Calu3 (cell line): ENCODE measurements at regions not wholly inside any gene's neighbourhood (a gene's known extent, or its start where the extent isn't known, plus 50 kb on each side); places are given as distances from the start of the nearest gene placed in this dataset.

Source experiments
- BruUV-seq: library from RNA; stranded (reverse); fragments of 400-500 nt; replicated peaks from 2 replicates; lab custom pipeline; 2021; lab: Mats Ljungman, UMichigan
- CTCF ChIA-PET: fragments of 300-600 bp; sonication (Branson Sonifier 250); formaldehyde crosslinking; loops from one replicate; lab custom pipeline; 2022; ENCODE audit warnings: antibody characterized with exemption; lab: Charles Lee
- DNase-seq: peaks from one replicate; pipeline ENCODE4 v3.0.0; 2022
- H3K27ac Mint-ChIP-seq: one replicate; pipeline ENCODE4 v1.8.0; 2022; ENCODE audit warnings: mixed read lengths; ENCODE audit not compliant: unreplicated experiment
- H3K27me3 Mint-ChIP-seq: one replicate; pipeline ENCODE4 v1.8.0; 2022; ENCODE audit warnings: mixed read lengths; ENCODE audit not compliant: unreplicated experiment
- H3K36me3 Mint-ChIP-seq: one replicate; pipeline ENCODE4 v1.8.0; 2022; ENCODE audit warnings: mild to moderate bottlenecking, moderate library complexity, mixed read lengths; ENCODE audit not compliant: insufficient read depth, unreplicated experiment
- H3K4me1 Mint-ChIP-seq: one replicate; pipeline ENCODE4 v1.8.0; 2022; ENCODE audit warnings: mild to moderate bottlenecking, low read depth, mixed read lengths; ENCODE audit not compliant: unreplicated experiment
- H3K4me3 Mint-ChIP-seq: one replicate; pipeline ENCODE4 v1.8.0; 2022; ENCODE audit warnings: mild to moderate bottlenecking, low read depth, moderate library complexity, mixed read lengths; ENCODE audit not compliant: unreplicated experiment
- H3K9me3 Mint-ChIP-seq: one replicate; pipeline ENCODE4 v1.8.0; 2022; ENCODE audit warnings: low read depth, mixed read lengths; ENCODE audit not compliant: unreplicated experiment
- intact Hi-C: fragments of 100-400 bp; cut with micrococcal nuclease; formaldehyde crosslinking; loops from one replicate; pipeline ENCODE4 v1.10.0; 2022; ENCODE audit not compliant: unreplicated experiment
- TF ChIP-seq, protein P1 (sequence below): fragments of 200-600 bp; IDR thresholded peaks from one replicate; pipeline ENCODE4 v1.8.0; 2022; ENCODE audit warnings: antibody characterized with exemption; ENCODE audit not compliant: unreplicated experiment

DNA sequence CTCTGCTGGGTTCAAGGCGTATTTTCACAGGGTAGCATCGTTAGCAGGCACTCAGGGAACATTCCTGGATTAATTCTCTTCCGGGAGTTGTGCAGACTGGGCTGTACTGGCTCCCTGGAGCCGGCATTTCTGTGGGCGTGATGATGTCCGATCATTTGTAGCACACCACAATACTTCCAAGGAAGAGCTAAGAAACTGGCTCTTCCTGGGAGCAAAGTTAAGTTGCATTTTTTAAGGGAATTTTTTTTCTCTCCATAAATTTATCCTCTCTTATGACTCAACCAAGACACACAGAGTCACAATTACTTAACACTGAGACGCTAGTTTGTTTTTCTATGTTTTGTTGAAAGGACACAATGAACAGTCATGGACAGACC lies 211.6 kb upstream of the FOXF1 start:
- BruUV-seq = no TSS peak
- intact Hi-C loops = no loop called here
- H3K4me1 Mint-ChIP-seq = no peaks in the 10 kb centered on the region
- TF ChIP-seq, protein P1, sequence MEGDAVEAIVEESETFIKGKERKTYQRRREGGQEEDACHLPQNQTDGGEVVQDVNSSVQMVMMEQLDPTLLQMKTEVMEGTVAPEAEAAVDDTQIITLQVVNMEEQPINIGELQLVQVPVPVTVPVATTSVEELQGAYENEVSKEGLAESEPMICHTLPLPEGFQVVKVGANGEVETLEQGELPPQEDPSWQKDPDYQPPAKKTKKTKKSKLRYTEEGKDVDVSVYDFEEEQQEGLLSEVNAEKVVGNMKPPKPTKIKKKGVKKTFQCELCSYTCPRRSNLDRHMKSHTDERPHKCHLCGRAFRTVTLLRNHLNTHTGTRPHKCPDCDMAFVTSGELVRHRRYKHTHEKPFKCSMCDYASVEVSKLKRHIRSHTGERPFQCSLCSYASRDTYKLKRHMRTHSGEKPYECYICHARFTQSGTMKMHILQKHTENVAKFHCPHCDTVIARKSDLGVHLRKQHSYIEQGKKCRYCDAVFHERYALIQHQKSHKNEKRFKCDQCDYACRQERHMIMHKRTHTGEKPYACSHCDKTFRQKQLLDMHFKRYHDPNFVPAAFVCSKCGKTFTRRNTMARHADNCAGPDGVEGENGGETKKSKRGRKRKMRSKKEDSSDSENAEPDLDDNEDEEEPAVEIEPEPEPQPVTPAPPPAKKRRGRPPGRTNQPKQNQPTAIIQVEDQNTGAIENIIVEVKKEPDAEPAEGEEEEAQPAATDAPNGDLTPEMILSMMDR = no peak
- H3K36me3 Mint-ChIP-seq = no peaks in the 10 kb centered on the region
- CTCF ChIA-PET = interaction anchor here (0.6 to 1.3 kb wide), 2 partner anchors 27 to 1863 kb away, joined by 3 read pairs; no protein-coding TSS in a partner anchor
- H3K9me3 Mint-ChIP-seq = no peaks in the 10 kb centered on the region
- no peak overlapping the region for H3K27ac Mint-ChIP-seq
- DNase-seq = no peak
- H3K4me3 Mint-ChIP-seq = no peak overlapping the region
- peaks cover 100% of the 10 kb centered on the region for H3K27me3 Mint-ChIP-seq

DNA sequence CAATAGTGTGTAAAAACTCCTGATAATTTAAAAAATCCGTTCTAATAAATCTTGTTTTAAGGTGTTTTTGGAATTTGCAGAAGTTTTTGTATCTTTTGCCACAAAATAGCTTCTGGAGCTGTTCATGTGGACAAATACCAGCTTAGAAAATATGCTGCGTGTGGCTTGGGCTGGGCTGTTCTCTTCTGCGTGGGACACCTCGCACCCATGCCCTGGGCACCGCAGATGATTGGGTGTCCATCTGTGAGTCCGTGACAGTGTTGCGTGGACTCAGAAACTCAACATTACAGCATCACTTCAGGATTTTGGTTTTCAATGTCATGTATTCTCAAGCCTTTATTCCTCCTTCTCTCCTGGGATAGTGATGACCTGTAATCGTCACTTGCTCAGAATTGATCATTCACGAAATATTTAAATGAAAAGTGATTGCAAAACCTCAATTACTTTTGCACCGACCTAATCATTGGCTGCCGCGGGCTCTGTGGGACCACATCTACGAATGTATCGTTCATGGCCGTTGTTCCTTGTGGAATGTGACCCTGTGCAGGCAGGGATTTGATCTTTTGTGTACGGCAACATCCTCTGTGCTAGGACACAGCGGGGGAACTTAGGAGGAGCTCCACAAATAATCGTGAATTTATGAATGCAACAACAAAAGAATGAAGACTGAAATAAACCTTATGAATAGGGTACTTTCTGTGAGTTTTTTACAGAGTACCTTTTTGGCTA lies 210.3 kb upstream of the FOXF1 start:
- H3K36me3 Mint-ChIP-seq = no peaks in the 10 kb centered on the region
- H3K4me1 Mint-ChIP-seq = no peaks in the 10 kb centered on the region
- no peak for DNase-seq
- no peak overlapping the region for H3K4me3 Mint-ChIP-seq
- intact Hi-C loops = no loop called here
- TF ChIP-seq, protein P1 = no peak
- CTCF ChIA-PET = interaction anchor here (1.3 kb wide), 1 partner anchor 25 kb away, joined by 3 read pairs; no protein-coding TSS in a partner anchor
- no TSS peak for BruUV-seq
- H3K9me3 Mint-ChIP-seq = no peaks in the 10 kb centered on the region
- H3K27ac Mint-ChIP-seq = no peak overlapping the region
- H3K27me3 Mint-ChIP-seq = peaks cover 100% of the 10 kb centered on the region

DNA sequence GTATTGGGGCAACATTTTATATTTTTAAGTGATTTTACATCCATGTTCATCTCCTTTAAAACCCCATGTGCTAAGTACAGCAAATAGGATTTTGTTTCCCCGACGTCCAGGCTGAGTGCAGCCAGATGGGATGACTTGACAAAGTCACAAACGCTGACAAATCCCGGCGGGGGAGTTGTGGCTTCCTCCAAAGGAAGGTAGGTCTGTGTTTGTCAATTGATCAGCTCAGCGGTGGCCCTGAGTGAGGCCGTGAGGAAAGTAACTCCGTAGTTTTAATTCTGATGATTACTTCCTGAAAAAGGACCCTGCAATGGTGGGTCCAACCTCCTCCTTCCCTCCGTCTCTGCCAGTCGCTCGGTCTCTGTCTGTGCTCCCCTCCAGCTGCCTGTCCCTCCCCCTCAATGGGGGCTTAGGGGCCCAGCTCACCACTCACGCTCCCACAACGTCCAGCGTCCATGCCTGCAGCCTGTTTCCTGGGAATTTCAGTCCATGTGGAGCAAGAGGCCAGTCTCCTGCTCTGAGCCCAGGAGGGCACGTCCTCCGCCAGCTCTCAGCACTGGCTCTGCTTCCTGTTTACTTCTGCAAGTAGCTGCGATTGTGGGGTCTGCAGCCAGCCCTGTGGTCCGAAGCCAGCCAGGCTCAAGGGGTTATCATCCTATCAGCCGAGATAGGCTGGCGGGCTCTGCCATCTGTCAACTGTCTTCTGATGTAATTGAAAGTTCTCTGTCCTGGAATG lies 209.4 kb upstream of the FOXF1 start:
- CTCF ChIA-PET = interaction anchor here (0.6 kb wide), 1 partner anchor 182 kb away, joined by 5 read pairs; no protein-coding TSS in a partner anchor
- H3K27me3 Mint-ChIP-seq = peaks cover 100% of the 10 kb centered on the region
- no peaks in the 10 kb centered on the region for H3K36me3 Mint-ChIP-seq
- TF ChIP-seq, protein P1 = no peak
- intact Hi-C loops = no loop called here
- no peaks in the 10 kb centered on the region for H3K4me1 Mint-ChIP-seq
- no peak overlapping the region for H3K27ac Mint-ChIP-seq
- no TSS peak for BruUV-seq
- H3K4me3 Mint-ChIP-seq = no peak overlapping the region
- no peak for DNase-seq
- H3K9me3 Mint-ChIP-seq = no peaks in the 10 kb centered on the region

DNA sequence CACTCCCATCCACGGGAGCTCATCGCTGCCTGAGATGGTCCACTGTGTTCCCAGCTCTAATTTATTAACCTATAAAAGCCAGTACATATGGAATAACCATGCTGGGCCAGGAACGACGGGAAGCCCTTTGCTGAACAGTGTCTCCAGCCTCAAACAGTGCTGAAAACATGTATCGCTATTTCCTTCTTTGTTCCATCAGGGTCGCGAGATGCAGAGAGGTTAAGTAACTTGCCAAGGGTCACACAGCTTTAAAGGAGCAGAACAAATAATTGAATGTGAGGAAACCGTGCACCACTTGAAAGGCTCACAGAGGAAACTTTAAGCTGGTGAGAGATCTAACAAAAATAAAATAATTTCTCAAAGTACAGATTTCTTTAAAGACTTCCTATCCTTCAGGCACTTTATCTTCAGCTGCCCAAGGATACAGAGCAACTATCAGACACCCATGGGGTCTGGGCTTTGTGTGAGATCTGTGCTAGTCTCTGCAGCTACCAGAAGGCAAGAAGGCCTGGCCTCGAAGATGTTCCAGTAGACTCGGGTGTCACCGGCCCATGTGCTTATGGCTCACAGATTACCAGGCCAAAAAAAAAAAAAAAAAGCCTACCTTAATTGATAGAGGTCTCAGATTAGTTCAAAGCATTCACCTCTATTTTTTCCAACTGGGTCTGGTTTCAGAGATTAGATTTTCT lies 207.8 kb upstream of the FOXF1 start:
- no peak for DNase-seq
- peaks cover 100% of the 10 kb centered on the region for H3K27me3 Mint-ChIP-seq
- no peak overlapping the region for H3K27ac Mint-ChIP-seq
- BruUV-seq = no TSS peak
- intact Hi-C loops = no loop called here
- H3K9me3 Mint-ChIP-seq = no peaks in the 10 kb centered on the region
- CTCF ChIA-PET = interaction anchor here (0.5 to 1.0 kb wide), 3 partner anchors 9 to 119 kb away, joined by 3 to 4 read pairs (median 3); no protein-coding TSS in a partner anchor
- no peak overlapping the region for H3K4me3 Mint-ChIP-seq
- H3K36me3 Mint-ChIP-seq = no peaks in the 10 kb centered on the region
- no peaks in the 10 kb centered on the region for H3K4me1 Mint-ChIP-seq
- TF ChIP-seq, protein P1 = no peak
